Brain microvascular endothelial cell (primary cell): ENCODE measurements at regions not wholly inside any gene's neighbourhood (a gene's known extent, or its start where the extent isn't known, plus 50 kb on each side); places are given as distances from the start of the nearest gene placed in this dataset.

Experiments used
- DNase-seq: peaks from one replicate; pipeline ENCODE4 v3.0.0-alpha.2; 2020
- H3K27ac ChIP-seq: fragments of 250-450 bp; sonication (Bioruptor Pico); 2 replicates; pipeline ENCODE4 v1.5.1; 2020; ENCODE audit warnings: mild to moderate bottlenecking, moderate library complexity
- H3K27me3 ChIP-seq: fragments of 250-450 bp; sonication (Bioruptor Pico); replicated peaks from 2 replicates; pipeline ENCODE4 v1.5.1; 2020; ENCODE audit warnings: mild to moderate bottlenecking
- H3K36me3 ChIP-seq: fragments of 250-450 bp; sonication (Bioruptor Pico); replicated peaks from 2 replicates; pipeline ENCODE4 v1.5.1; 2020; ENCODE audit warnings: mild to moderate bottlenecking
- H3K4me3 ChIP-seq: 2 replicates; pipeline ENCODE4 v1.5.1; 2011; ENCODE audit warnings: low read depth, mild to moderate bottlenecking, control low read depth, low read length, moderate library complexity
- CTCF ChIP-seq: IDR thresholded peaks from 2 replicates; pipeline ENCODE4 v1.5.1; 2011; ENCODE audit warnings: low read depth, mild to moderate bottlenecking, moderate library complexity, low read length, control low read depth, inconsistent platforms; ENCODE audit errors: missing control alignments
- in situ Hi-C: cut with HindIII; loops from 2 replicates; pipeline ENCODE4 v1.10.0; 2017; ENCODE audit warnings: low sequenced_read_pairs, low pct_ligation_motif_present

GRCh38 chr13:86368924-86369323, 569.7 kb upstream of the SLITRK6 start:
- H3K36me3 ChIP-seq: no peaks in the 10 kb centered on the region
- no peak for DNase-seq
- no peak overlapping the region for H3K4me3 ChIP-seq
- no peak for TF ChIP-seq CTCF
- no peaks in the 10 kb centered on the region for H3K27me3 ChIP-seq
- H3K27ac ChIP-seq: no peak overlapping the region
- in situ Hi-C loops: no loop called here

- no peak overlapping the region for H3K27ac ChIP-seq
- no peak for DNase-seq
- no peaks in the 10 kb centered on the region for H3K27me3 ChIP-seq
- in situ Hi-C loops: no loop called here
- H3K4me3 ChIP-seq: no peak overlapping the region
- no peaks in the 10 kb centered on the region for H3K36me3 ChIP-seq
- no peak for TF ChIP-seq CTCF
Observed at GRCh38 chr13:86377451-86377850, 578.2 kb upstream of the SLITRK6 start.

DNA sequence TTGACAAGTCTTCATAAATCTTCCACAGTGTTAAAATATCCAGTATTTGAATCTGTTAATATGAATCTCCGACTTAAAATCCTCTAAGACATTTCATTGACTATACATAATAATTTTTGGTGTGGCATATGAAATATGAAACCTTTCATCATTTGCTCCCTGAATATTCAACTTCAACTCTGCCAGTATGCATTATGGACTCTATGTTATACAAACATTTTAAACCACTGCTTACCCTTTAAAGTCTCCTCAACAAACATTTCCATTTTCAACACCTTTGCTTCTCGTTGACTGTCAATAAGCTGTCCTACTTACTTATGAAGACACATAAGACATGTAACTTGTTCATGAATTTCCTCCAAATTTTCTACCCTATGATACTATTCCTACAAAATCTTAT, 579.4 kb upstream of the SLITRK6 start:
- H3K27ac ChIP-seq: no peak overlapping the region
- no peak for DNase-seq
- in situ Hi-C loops: no loop called here

GRCh38 chr13:86383151-86383550, 583.9 kb upstream of the SLITRK6 start:
- Histone ChIP-seq H3K27me3 (no peaks in the 10 kb centered on the region), H3K4me3 (no peak overlapping the region), H3K36me3 (no peaks in the 10 kb centered on the region), H3K27ac (no peak overlapping the region)
- TF ChIP-seq CTCF: no peak
- no peak for DNase-seq
- in situ Hi-C loops: no loop called here

More for the DNA sequence above, 579.4 kb upstream of the SLITRK6 start:
- H3K4me3 ChIP-seq: no peak overlapping the region
- TF ChIP-seq CTCF: no peak
- H3K36me3 ChIP-seq: no peaks in the 10 kb centered on the region
- H3K27me3 ChIP-seq: no peaks in the 10 kb centered on the region

- in situ Hi-C loops: no loop called here
- no peak overlapping the region for H3K27ac ChIP-seq
- DNase-seq: no peak
- H3K27me3 ChIP-seq: no peaks in the 10 kb centered on the region
- H3K36me3 ChIP-seq: no peaks in the 10 kb centered on the region
- no peak for TF ChIP-seq CTCF
- H3K4me3 ChIP-seq: no peak overlapping the region
Observed at GRCh38 chr13:86383561-86383960, 584.3 kb upstream of the SLITRK6 start.

- H3K27me3 ChIP-seq: no peaks in the 10 kb centered on the region
- no peak for DNase-seq
- no peak for TF ChIP-seq CTCF
- no peak overlapping the region for H3K27ac ChIP-seq
- in situ Hi-C loops: no loop called here
- no peaks in the 10 kb centered on the region for H3K36me3 ChIP-seq
- H3K4me3 ChIP-seq: no peak overlapping the region
Observed at GRCh38 chr13:86397635-86398034, 598.4 kb upstream of the SLITRK6 start.
